ENCODE measurements at regions not wholly inside any gene's neighbourhood (a gene's known extent, or its start where the extent isn't known, plus 50 kb on each side); places are given as distances from the start of the nearest gene placed in this dataset.

DNA sequence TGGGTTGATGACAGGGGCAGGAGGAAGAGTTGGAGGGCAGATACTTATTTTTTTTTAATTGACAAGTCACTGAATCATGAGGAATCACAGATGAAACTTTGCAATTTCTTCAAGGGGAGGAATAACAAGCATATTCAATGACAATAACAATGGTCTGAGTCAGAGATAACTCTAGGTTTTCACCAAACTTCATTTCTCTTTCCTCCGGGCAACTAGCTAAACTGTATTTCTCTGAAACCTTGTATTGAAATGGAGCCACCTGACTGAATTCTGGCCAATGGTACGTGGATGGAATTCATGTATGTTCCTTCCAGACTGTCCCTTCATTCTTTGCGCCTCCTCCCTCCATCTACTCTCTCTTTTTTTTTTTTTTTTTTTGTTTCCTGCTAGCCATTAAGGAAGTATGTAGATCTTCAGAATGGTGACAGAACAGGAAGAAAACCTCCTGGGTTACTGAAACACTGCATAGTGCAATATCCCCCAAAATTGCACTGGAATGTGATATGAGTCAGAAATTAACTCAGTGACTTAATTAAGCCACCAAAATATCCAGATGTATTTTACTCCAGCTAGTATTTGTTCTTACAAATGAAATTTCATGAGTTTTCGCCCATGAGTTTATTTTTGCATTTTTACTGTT lies 495.4 kb downstream of the OTOL1 start:
- no peaks in the 10 kb centered on the region for H3K36me3 Mint-ChIP-seq (ENCODE audit: low read depth)
- no peaks in the 10 kb centered on the region for H3K9me3 Mint-ChIP-seq (ENCODE audit: low read depth)
- intact Hi-C loops (cut with DNase I, micrococcal nuclease): no loop called here
- DNase-seq: no peak
- ChIA-PET POLR2A (interaction anchor here (0.7 kb wide), 1 partner anchor 14 kb away, joined by 3 read pairs; no protein-coding TSS in a partner anchor), CTCF (no interaction called here)
- H3K27ac Mint-ChIP-seq: no peak overlapping the region
- no peak overlapping the region for H3K4me3 Mint-ChIP-seq
- H3K27me3 Mint-ChIP-seq: no peaks in the 10 kb centered on the region
- ATAC-seq: no peak
- H3K4me1 Mint-ChIP-seq: no peaks in the 10 kb centered on the region

DNA sequence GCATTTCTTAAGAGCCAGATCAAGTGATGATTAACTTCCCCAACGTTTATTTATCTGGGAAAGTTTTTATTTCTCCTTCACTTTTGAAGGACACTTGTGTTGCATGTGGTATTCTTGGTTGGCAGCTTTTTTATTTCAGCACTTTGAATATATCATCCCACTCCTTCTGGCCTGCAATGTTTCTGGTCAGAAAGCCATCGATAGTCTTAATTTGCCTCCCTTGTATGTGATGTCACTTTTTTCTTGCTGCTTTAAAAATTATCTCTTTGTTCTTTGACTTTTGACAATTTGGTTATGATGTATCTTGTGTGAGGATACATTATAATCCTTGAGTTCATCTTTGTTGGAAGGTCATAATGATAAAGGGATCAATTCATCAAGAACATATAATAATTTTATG lies 503.2 kb downstream of the OTOL1 start:
- CTCF ChIA-PET: no interaction called here
- Mint-ChIP-seq H3K4me1 (no peaks in the 10 kb centered on the region), H3K9me3 (ENCODE audit: low read depth) (peaks cover 17% of the 10 kb centered on the region)

DNA sequence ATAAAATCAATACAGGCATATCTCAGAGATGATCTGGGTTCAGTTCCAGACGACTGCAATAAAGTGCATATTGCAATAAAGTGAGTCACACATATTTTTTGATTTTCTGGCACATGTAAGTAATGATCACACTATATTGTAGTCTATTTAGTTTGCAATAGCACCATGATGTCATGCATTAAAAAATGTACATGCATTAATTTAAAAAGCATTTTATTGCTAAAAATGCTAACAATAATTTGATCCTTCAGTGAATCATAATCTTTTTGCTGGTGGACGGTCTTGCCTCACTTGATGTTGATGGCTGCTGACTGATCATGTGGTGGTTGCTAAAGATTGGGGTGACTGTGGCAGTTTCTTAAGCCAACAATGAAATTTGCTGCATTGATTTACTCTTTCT lies 511.1 kb downstream of the OTOL1 start:
- Mint-ChIP-seq H3K36me3 (ENCODE audit: low read depth) (no peaks in the 10 kb centered on the region), H3K4me3 (no peak overlapping the region), H3K27ac (no peak overlapping the region), H3K27me3 (no peaks in the 10 kb centered on the region), H3K4me1 (no peaks in the 10 kb centered on the region), H3K9me3 (ENCODE audit: low read depth) (peaks cover 9% of the 10 kb centered on the region)
- intact Hi-C loops (cut with DNase I, micrococcal nuclease): no loop called here
- ChIA-PET CTCF (no interaction called here), POLR2A (no interaction called here)
- DNase-seq: no peak
- no peak for ATAC-seq

More for the DNA sequence above, 503.2 kb downstream of the OTOL1 start:
- H3K27ac Mint-ChIP-seq: no peak overlapping the region
- intact Hi-C loops (cut with DNase I, micrococcal nuclease): no loop called here
- H3K27me3 Mint-ChIP-seq: no peaks in the 10 kb centered on the region
- ATAC-seq (no peak), DNase-seq (no peak)
- POLR2A ChIA-PET: no interaction called here
- H3K4me3 Mint-ChIP-seq: no peak overlapping the region
- H3K36me3 Mint-ChIP-seq (ENCODE audit: low read depth): no peaks in the 10 kb centered on the region

DNA sequence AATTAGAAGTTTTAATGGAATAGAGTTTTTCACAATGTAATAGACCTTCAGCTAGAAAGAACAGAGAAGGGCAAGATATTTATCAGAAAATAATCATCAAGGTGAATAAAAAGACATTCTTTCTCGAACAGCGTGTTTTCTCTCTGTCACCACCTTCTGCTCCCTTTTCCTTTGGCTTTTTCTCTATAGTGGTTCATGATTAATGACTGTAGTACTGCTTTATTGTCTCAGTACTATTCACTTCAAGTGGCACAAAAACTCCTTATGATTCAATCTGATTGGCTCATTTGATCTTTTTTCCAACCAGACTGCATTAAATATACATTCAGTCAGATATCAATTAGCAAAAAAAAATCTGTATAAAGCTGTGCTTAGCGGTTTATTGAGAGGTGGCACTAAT lies 516.0 kb downstream of the OTOL1 start:
- Mint-ChIP-seq H3K4me3 (no peak overlapping the region), H3K4me1 (no peaks in the 10 kb centered on the region), H3K27me3 (no peaks in the 10 kb centered on the region), H3K27ac (no peak overlapping the region), H3K9me3 (ENCODE audit: low read depth) (peaks cover 6% of the 10 kb centered on the region), H3K36me3 (ENCODE audit: low read depth) (no peaks in the 10 kb centered on the region)
- intact Hi-C loops (cut with DNase I, micrococcal nuclease): no loop called here
- DNase-seq (no peak), ATAC-seq (no peak)
- ChIA-PET CTCF (no interaction called here), POLR2A (no interaction called here)

DNA sequence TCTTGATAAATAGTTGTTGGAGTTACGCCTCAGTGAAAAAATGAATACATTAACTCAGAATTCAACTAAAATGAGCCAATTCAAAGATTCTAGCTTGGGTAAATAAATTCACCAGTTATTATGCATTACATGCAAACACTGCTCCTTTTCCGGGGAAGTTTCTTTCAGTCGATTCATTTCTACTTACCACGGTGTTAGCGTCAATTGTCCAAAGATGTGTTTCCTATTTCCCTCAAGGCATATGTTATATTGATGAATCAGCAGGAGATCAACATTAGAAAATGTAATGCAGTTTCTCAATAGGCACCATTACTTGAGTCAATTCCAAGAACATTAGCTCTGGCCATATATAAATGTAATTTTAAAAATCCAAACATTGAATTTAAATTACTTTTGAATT lies 517.7 kb downstream of the OTOL1 start:
- no peaks in the 10 kb centered on the region for H3K4me1 Mint-ChIP-seq
- intact Hi-C loops (cut with DNase I, micrococcal nuclease): no loop called here
- H3K27me3 Mint-ChIP-seq: no peaks in the 10 kb centered on the region
- no peak overlapping the region for H3K27ac Mint-ChIP-seq
- H3K9me3 Mint-ChIP-seq (ENCODE audit: low read depth): peaks cover 2% of the 10 kb centered on the region
- DNase-seq: no peak
- CTCF ChIA-PET: interaction anchor here (0.6 kb wide), 2 partner anchors 124 to 307 kb away, joined by 3 read pairs; no protein-coding TSS in a partner anchor
- no peak overlapping the region for H3K4me3 Mint-ChIP-seq
- no peaks in the 10 kb centered on the region for H3K36me3 Mint-ChIP-seq (ENCODE audit: low read depth)
- POLR2A ChIA-PET: no interaction called here
- no peak for ATAC-seq

DNA sequence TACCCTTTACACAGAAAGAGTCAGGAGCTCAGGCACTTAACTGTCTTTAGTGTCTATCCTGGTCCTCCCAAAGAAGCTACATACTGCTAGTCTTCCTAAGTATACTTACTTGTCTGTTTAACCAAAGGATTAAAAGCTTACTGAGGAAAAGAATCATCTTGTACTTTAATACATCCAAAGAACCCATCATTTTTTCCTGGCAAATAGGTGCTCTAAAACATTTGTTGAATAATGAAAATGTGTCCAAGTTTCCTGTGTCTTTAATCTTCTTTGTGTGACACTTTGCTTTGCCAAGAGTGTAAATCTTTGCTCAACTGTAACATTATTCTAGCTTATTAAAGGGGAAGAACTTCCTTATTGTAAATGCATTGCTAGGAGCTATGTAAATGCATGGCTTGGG lies 519.2 kb downstream of the OTOL1 start:
- CTCF ChIA-PET: no interaction called here

DNA sequence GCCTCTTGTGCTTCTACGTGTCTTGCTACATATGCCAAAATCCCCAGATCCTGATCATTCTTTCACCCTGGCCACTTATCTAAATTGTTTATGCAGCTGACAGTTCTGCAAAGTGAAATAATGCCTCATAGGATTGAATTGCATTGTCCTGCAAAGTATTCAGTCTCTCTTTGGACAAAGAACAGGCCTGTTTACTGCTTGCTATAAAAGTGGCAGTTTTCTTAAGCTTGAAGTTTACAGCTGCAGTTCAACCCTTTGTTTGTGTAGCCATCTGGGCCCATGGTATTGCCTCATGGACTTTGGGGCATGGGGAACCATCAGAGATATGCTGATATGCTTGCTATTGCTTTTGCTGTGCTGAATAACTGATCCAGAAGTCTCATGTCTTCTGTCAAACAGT lies 523.2 kb downstream of the OTOL1 start:
- Mint-ChIP-seq H3K27me3 (no peaks in the 10 kb centered on the region), H3K36me3 (ENCODE audit: low read depth) (no peaks in the 10 kb centered on the region), H3K27ac (no peak overlapping the region), H3K4me1 (no peaks in the 10 kb centered on the region), H3K9me3 (ENCODE audit: low read depth) (no peaks in the 10 kb centered on the region), H3K4me3 (no peak overlapping the region)
- CTCF ChIA-PET: no interaction called here
- POLR2A ChIA-PET: no interaction called here
- intact Hi-C loops (cut with DNase I, micrococcal nuclease): no loop called here
- DNase-seq (no peak), ATAC-seq (no peak)

More for the DNA sequence above, 519.2 kb downstream of the OTOL1 start:
- ATAC-seq: no peak
- H3K36me3 Mint-ChIP-seq (ENCODE audit: low read depth): no peaks in the 10 kb centered on the region
- H3K4me3 Mint-ChIP-seq: no peak overlapping the region
- POLR2A ChIA-PET: no interaction called here
- no peak overlapping the region for H3K27ac Mint-ChIP-seq
- H3K27me3 Mint-ChIP-seq: no peaks in the 10 kb centered on the region
- DNase-seq: no peak
- H3K9me3 Mint-ChIP-seq (ENCODE audit: low read depth): peaks cover 2% of the 10 kb centered on the region
- intact Hi-C loops (cut with DNase I, micrococcal nuclease): no loop called here
- H3K4me1 Mint-ChIP-seq: no peaks in the 10 kb centered on the region

DNA sequence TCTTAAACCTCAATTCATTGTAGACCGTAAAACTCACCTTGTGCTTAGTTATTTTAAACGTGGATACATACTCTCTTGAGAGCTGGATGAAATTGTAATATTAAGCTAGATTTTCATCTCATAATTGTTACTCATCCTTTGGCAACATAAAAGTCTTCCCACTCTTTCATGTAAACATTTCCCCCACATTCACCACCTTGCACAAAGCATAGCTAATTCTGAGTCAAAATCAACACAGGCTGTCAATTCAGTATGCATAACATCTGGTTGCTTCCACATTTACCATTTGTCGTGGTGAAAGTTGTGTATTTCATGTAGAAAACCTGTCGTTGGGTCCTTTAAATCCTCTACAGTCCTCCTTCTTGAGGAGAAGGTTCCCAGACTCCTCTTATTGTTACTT lies 524.6 kb downstream of the OTOL1 start:
- no peaks in the 10 kb centered on the region for H3K27me3 Mint-ChIP-seq
- DNase-seq: no peak
- H3K9me3 Mint-ChIP-seq (ENCODE audit: low read depth): no peaks in the 10 kb centered on the region
- intact Hi-C loops (cut with DNase I, micrococcal nuclease): no loop called here
- no peak overlapping the region for H3K27ac Mint-ChIP-seq
- ChIA-PET CTCF (no interaction called here), POLR2A (no interaction called here)
- no peaks in the 10 kb centered on the region for H3K4me1 Mint-ChIP-seq
- no peak overlapping the region for H3K4me3 Mint-ChIP-seq
- ATAC-seq: no peak
- no peaks in the 10 kb centered on the region for H3K36me3 Mint-ChIP-seq (ENCODE audit: low read depth)

DNA sequence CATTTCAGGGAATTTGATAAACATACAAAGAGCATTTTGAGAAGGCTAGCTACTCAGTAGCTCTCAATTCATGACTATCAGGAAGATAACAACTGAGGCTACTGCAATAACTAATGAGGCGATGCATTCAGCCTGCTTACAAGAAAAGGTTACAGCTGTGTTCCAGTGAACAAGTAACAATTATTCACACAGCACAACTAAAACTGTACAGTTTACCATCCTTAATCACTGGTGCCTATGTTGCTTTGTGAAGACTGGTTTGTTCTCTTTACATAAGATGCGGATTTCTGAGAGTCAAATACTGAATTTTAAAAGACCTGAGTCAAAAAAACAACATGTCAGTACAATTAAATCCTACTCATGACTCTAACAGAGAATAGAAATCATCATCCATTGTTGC lies 526.3 kb downstream of the OTOL1 start:
- H3K27ac Mint-ChIP-seq: no peak overlapping the region
- ATAC-seq: no peak
- no peaks in the 10 kb centered on the region for H3K4me1 Mint-ChIP-seq
- CTCF ChIA-PET: no interaction called here
- H3K27me3 Mint-ChIP-seq: no peaks in the 10 kb centered on the region
- DNase-seq: no peak
- no peaks in the 10 kb centered on the region for H3K9me3 Mint-ChIP-seq (ENCODE audit: low read depth)
- POLR2A ChIA-PET: no interaction called here
- no peak overlapping the region for H3K4me3 Mint-ChIP-seq
- intact Hi-C loops (cut with DNase I, micrococcal nuclease): no loop called here
- no peaks in the 10 kb centered on the region for H3K36me3 Mint-ChIP-seq (ENCODE audit: low read depth)

DNA sequence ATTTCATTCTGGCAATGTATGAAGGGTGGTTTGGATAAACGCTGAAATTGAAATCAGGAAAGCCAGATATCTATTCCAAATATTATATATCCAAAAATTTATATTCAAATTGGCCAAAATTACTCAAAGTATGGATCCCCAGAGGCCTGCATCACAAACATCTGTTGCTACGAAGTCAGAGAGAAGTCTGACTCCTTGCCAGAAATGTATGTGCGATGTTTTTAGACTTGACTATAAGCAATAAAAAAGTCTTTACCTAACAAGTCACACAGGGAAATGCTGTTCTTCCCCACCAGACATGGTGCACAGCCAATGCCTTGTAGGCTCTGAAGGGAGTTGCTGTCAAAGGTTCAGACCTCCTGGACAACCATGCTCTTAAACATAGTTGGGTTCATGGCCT lies 533.1 kb downstream of the OTOL1 start:
- ChIA-PET CTCF (no interaction called here), POLR2A (no interaction called here)
- H3K27ac Mint-ChIP-seq: no peak overlapping the region
- no peaks in the 10 kb centered on the region for H3K4me1 Mint-ChIP-seq
- intact Hi-C loops (cut with DNase I, micrococcal nuclease): no loop called here
- ATAC-seq (no peak), DNase-seq (no peak)
- H3K9me3 Mint-ChIP-seq (ENCODE audit: low read depth): peaks cover 8% of the 10 kb centered on the region
- H3K36me3 Mint-ChIP-seq (ENCODE audit: low read depth): no peaks in the 10 kb centered on the region
- H3K4me3 Mint-ChIP-seq: no peak overlapping the region
- no peaks in the 10 kb centered on the region for H3K27me3 Mint-ChIP-seq

DNA sequence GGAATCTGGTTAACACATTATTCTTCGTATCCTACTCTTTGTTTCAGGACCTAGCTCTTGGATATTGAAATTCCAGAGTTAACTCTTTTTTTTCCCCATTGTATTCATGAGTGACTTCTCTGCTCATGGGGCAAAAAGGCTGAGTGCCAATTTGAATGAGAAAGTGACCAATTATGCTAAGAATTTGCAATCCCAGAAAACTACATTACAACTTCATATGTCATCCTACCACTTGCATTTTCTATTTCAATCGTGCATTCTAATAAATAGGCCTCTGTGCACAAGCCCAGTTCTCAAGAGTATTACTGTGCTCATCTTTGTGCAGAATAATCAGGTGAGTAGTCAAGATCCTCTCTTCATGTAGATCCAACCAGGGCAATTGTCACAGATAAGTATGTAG lies 537.8 kb downstream of the OTOL1 start:
- no peak overlapping the region for H3K27ac Mint-ChIP-seq
- intact Hi-C loops (cut with DNase I, micrococcal nuclease): no loop called here
- POLR2A ChIA-PET: no interaction called here
- no peak overlapping the region for H3K4me3 Mint-ChIP-seq
- CTCF ChIA-PET: no interaction called here
- no peaks in the 10 kb centered on the region for H3K27me3 Mint-ChIP-seq
- DNase-seq: no peak
- peaks cover 7% of the 10 kb centered on the region for H3K9me3 Mint-ChIP-seq (ENCODE audit: low read depth)
- H3K36me3 Mint-ChIP-seq (ENCODE audit: low read depth): no peaks in the 10 kb centered on the region
- no peaks in the 10 kb centered on the region for H3K4me1 Mint-ChIP-seq
- ATAC-seq: no peak

DNA sequence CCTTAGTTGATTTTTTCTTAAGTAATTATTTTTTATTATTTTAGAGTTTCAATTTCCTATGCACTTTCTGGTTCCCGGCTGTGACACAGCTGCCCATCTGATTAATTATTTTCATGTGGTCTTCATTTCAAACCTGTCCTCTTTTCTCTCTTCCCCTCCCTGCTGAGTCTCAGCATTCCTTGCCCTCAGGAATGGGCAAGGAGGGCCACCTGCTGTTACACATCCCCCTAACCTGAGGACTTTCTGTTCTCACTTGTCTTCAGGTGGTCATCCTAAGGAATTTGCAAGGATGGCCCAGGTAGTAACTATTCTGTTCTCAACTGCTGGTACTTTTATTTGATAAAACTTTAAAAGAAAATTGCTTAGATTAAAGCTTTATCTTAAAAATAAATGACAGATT lies 545.0 kb downstream of the OTOL1 start:
- H3K27me3 Mint-ChIP-seq: no peaks in the 10 kb centered on the region
- CTCF ChIA-PET: interaction anchor here (0.6 to 0.7 kb wide), 2 partner anchors 13 to 233 kb away, joined by 3 read pairs; no protein-coding TSS in a partner anchor
- no peaks in the 10 kb centered on the region for H3K9me3 Mint-ChIP-seq (ENCODE audit: low read depth)

DNA sequence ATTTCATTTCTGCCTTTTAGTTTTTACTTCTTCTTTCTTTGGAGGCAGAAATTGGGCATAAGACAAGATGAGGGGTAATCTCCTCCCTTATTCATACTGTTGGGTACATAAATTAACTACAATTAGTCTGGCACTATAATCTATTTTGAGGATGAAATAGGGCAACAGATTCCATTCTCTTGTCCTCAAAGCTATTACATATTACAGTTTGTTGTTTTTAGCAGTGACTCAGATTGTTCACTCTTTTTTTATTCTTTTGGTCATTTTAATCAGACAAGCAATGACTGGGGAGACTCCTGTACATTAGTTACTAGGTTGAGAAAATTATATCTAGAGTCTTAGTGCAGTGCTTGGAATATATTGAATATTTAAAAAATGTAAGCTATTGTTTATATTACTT lies 556.0 kb downstream of the OTOL1 start:
- POLR2A ChIA-PET: no interaction called here
- Mint-ChIP-seq H3K36me3 (ENCODE audit: low read depth) (no peaks in the 10 kb centered on the region), H3K9me3 (ENCODE audit: low read depth) (peaks cover 2% of the 10 kb centered on the region), H3K4me1 (no peaks in the 10 kb centered on the region), H3K4me3 (no peak overlapping the region), H3K27ac (no peak overlapping the region), H3K27me3 (no peaks in the 10 kb centered on the region)
- CTCF ChIA-PET: no interaction called here
- intact Hi-C loops (cut with DNase I, micrococcal nuclease): no loop called here
- ATAC-seq (no peak), DNase-seq (no peak)

More for the DNA sequence above, 545.0 kb downstream of the OTOL1 start:
- Mint-ChIP-seq H3K4me3 (no peak overlapping the region), H3K27ac (no peak overlapping the region), H3K36me3 (ENCODE audit: low read depth) (no peaks in the 10 kb centered on the region), H3K4me1 (no peaks in the 10 kb centered on the region)
- intact Hi-C loops (cut with DNase I, micrococcal nuclease): no loop called here
- POLR2A ChIA-PET: no interaction called here
- DNase-seq (no peak), ATAC-seq (no peak)
